B cell (primary cell): ENCODE measurements at regions not wholly inside any gene's neighbourhood (a gene's known extent, or its start where the extent isn't known, plus 50 kb on each side); places are given as distances from the start of the nearest gene placed in this dataset.

Experiments
- ATAC-seq: fragments of 200-7000 bp; cut with Tn5 transposase; one replicate; pipeline ENCODE4 v1.10.0; 2021; ENCODE audit warnings: low read depth, mild to moderate bottlenecking, moderate number of reproducible peaks, moderate library complexity
- CTCF ChIA-PET: fragments of 350-600 bp; sonication (Branson Sonifier 250); formaldehyde crosslinking; loops from one replicate; lab custom pipeline; 2021; ENCODE audit warnings: antibody characterized with exemption, inconsistent platforms; lab: Charles Lee
- POLR2A ChIA-PET: fragments of 350-600 bp; sonication (Branson Sonifier 250); formaldehyde crosslinking; loops from one replicate; lab custom pipeline; 2021; ENCODE audit warnings: antibody characterized with exemption; lab: Charles Lee
- DNase-seq: peaks from one replicate; pipeline ENCODE4 v3.0.0; 2013
- H2AFZ ChIP-seq: 2 replicates; pipeline ENCODE4 v1.6.1; 2012; ENCODE audit warnings: mild to moderate bottlenecking, low read depth, low read length; ENCODE audit not compliant: insufficient read depth, poor library complexity, severe bottlenecking
- H3K27ac ChIP-seq, 2 donors: 1 replicate in 1 of 2; 2 replicates in 1 of 2; pipeline ENCODE4 v1.5.1; 2012 to 2013; ENCODE audit warnings: low read length in 2 of 2, mild to moderate bottlenecking in 2 of 2, moderate library complexity in 1 of 2
- H3K27me3 ChIP-seq, 4 experiments: fragments of 200-600 bp in 1 of 4; sonication (generic) in 1 of 4; replicated peaks in 1 of 4; 1 replicate in 2 of 4; 2 replicates in 2 of 4; pipeline versions ENCODE4 v1.6.1 to v1.7.0; 2013 to 2016; ENCODE audit warnings: low read length in 3 of 4, mild to moderate bottlenecking in 2 of 4, mixed read lengths in 1 of 4, moderate library complexity in 1 of 4; ENCODE audit not compliant: insufficient read depth in 4 of 4, control insufficient read depth in 3 of 4; ENCODE audit errors: control extremely low read depth in 1 of 4
- H3K36me3 ChIP-seq, 2 experiments: replicated peaks in 1 of 2; 1 replicate in 1 of 2; 2 replicates in 1 of 2; pipeline versions ENCODE4 v1.6.1 to v1.7.1; 2013; ENCODE audit warnings: low read length in 1 of 2; ENCODE audit not compliant: insufficient read depth in 2 of 2, control insufficient read depth in 1 of 2; ENCODE audit errors: control extremely low read depth in 1 of 2, extremely low read depth in 1 of 2
- H3K4me1 ChIP-seq, 2 donors: fragments of 200-600 bp in 1 of 2; sonication (generic) in 1 of 2; 1 replicate in 1 of 2; 2 replicates in 1 of 2; pipeline versions ENCODE4 v1.5.1 to v1.6.1; 2013 to 2017; ENCODE audit warnings: low read length in 2 of 2; ENCODE audit not compliant: control insufficient read depth in 2 of 2, insufficient read depth in 2 of 2
- H3K4me2 ChIP-seq: replicated peaks from 2 replicates; pipeline ENCODE3; 2012; ENCODE audit warnings: mild to moderate bottlenecking, low read depth, low read length; ENCODE audit not compliant: poor library complexity, severe bottlenecking
- H3K4me3 ChIP-seq, 5 experiments: fragments of 200-600 bp in 1 of 5; sonication (generic) in 1 of 5; 1 replicate in 3 of 5; 2 replicates in 2 of 5; pipeline versions ENCODE4 v1.5.1 to v1.7.0; 2011 to 2016; ENCODE audit warnings: low read length in 4 of 5, mild to moderate bottlenecking in 4 of 5, low read depth in 2 of 5, control low read depth in 1 of 5, moderate library complexity in 1 of 5; ENCODE audit not compliant: insufficient read depth in 1 of 5; ENCODE audit errors: control extremely low read depth in 1 of 5, extremely low read depth in 1 of 5
- H3K79me2 ChIP-seq: fragments of 200-600 bp; sonication (generic); one replicate; pipeline ENCODE4 v1.6.0; 2016; ENCODE audit warnings: low read length; ENCODE audit not compliant: control insufficient read depth, insufficient read depth
- H3K9ac ChIP-seq: fragments of 200-600 bp; sonication (generic); 2 replicates; pipeline ENCODE4 v1.6.1; 2017; ENCODE audit warnings: mild to moderate bottlenecking, low read length, moderate library complexity
- H3K9me3 ChIP-seq, 3 donors: one replicate each; pipeline versions ENCODE4 v1.6.1 to v1.7.1; 2013; ENCODE audit warnings: low read length in 2 of 3; ENCODE audit not compliant: control insufficient read depth in 2 of 3, insufficient read depth in 1 of 3; ENCODE audit errors: control extremely low read depth in 1 of 3
- H4K20me1 ChIP-seq: 2 replicates; pipeline ENCODE4 v1.6.0; 2012; ENCODE audit warnings: mild to moderate bottlenecking, low read length; ENCODE audit not compliant: insufficient read depth, control insufficient read depth, poor library complexity, severe bottlenecking
- H3K27ac Mint-ChIP-seq: one replicate; pipeline ENCODE4 v1.8.0; 2021; ENCODE audit warnings: mixed read lengths
- H3K27me3 Mint-ChIP-seq: one replicate; pipeline ENCODE4 v1.8.0; 2021; ENCODE audit warnings: mixed read lengths
- H3K4me1 Mint-ChIP-seq: one replicate; pipeline ENCODE4 v1.8.0; 2021; ENCODE audit warnings: mixed read lengths
- H3K4me3 Mint-ChIP-seq: one replicate; pipeline ENCODE4 v1.8.0; 2021; ENCODE audit warnings: mixed read lengths
- H3K9me3 Mint-ChIP-seq: one replicate; pipeline ENCODE4 v1.8.0; 2022; ENCODE audit warnings: mixed read lengths; ENCODE audit not compliant: insufficient read depth
- EZH2 ChIP-seq: IDR thresholded peaks from 2 replicates; pipeline ENCODE4 v1.6.1; 2012; ENCODE audit warnings: borderline replicate concordance, low read depth, mild to moderate bottlenecking, moderate library complexity, low read length; ENCODE audit not compliant: insufficient read depth, poor library complexity, severe bottlenecking
- WGBS: methylation state at CpG from one replicate; pipeline ENCODE4 v1.1.5; 2013; ENCODE audit warnings: missing lambda C conversion rate; ENCODE audit not compliant: insufficient coverage; 5-methylcytosine and 5-hydroxymethylcytosine counted together
- intact Hi-C: fragments of 100-400 bp; cut with micrococcal nuclease; formaldehyde crosslinking; loops from one replicate; pipeline ENCODE4 v1.10.0; 2022
- TF ChIP-seq, protein P1 (sequence below): fragments of 200-600 bp; IDR thresholded peaks from one replicate; pipeline ENCODE4 v1.8.0; 2022; ENCODE audit warnings: antibody characterized with exemption, mild to moderate bottlenecking

DNA sequence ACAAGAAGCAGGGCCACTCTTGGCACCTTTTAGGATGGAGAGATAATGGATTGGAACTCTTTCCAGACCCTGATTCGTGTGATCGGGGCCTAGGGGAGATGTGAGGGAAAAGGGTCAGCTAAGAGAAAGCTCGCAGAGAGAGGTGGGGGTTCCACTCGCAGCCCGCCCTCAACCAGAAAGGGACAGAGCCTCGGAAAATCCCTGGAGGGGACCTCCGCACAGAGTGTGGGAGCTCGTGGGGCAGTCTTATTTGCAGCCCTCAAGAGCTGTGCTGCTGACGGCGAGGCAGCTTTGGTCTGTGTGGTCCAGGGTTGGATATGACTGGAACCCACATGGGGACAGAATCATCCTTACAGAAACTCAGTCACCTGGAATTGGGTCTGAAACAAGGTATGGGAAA is 184.3 kb upstream of the PMEPA1 start:
- Mint-ChIP-seq H3K4me3 (no peak overlapping the region), H3K9me3 (no peaks in the 10 kb centered on the region), H3K27ac (no peak overlapping the region), H3K4me1 (no peaks in the 10 kb centered on the region), H3K27me3 (peaks cover 27% of the 10 kb centered on the region)
- CTCF ChIA-PET, result no interaction called here
- H3K79me2 ChIP-seq, result no peaks in the 10 kb centered on the region
- intact Hi-C loops, result no loop called here
- H2AFZ ChIP-seq, result no peak overlapping the region
- H3K4me2 ChIP-seq, result no peak overlapping the region
- H3K9ac ChIP-seq, result no peak overlapping the region
- POLR2A ChIA-PET, result no interaction called here
- H3K27ac ChIP-seq, result no peak overlapping the region
- no peaks in the 10 kb centered on the region for H3K36me3 ChIP-seq
- 97% methylated on average over 10 of the region's 10 CpGs for WGBS
- H3K4me1 ChIP-seq, result no peaks in the 10 kb centered on the region
- H3K4me3 ChIP-seq, result no peak overlapping the region
- H3K9me3 ChIP-seq, result peaks cover 0 to 2% (median 0%) of the 10 kb centered on the region in 3 donors
- ATAC-seq (no peak), DNase-seq (no peak)
- no peaks in the 10 kb centered on the region for H4K20me1 ChIP-seq
- H3K27me3 ChIP-seq, result peaks cover 0 to 15% (median 1%) of the 10 kb centered on the region in 4 experiments
- TF ChIP-seq EZH2, result no peak
- TF ChIP-seq, protein P1, sequence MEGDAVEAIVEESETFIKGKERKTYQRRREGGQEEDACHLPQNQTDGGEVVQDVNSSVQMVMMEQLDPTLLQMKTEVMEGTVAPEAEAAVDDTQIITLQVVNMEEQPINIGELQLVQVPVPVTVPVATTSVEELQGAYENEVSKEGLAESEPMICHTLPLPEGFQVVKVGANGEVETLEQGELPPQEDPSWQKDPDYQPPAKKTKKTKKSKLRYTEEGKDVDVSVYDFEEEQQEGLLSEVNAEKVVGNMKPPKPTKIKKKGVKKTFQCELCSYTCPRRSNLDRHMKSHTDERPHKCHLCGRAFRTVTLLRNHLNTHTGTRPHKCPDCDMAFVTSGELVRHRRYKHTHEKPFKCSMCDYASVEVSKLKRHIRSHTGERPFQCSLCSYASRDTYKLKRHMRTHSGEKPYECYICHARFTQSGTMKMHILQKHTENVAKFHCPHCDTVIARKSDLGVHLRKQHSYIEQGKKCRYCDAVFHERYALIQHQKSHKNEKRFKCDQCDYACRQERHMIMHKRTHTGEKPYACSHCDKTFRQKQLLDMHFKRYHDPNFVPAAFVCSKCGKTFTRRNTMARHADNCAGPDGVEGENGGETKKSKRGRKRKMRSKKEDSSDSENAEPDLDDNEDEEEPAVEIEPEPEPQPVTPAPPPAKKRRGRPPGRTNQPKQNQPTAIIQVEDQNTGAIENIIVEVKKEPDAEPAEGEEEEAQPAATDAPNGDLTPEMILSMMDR, result no peak

DNA sequence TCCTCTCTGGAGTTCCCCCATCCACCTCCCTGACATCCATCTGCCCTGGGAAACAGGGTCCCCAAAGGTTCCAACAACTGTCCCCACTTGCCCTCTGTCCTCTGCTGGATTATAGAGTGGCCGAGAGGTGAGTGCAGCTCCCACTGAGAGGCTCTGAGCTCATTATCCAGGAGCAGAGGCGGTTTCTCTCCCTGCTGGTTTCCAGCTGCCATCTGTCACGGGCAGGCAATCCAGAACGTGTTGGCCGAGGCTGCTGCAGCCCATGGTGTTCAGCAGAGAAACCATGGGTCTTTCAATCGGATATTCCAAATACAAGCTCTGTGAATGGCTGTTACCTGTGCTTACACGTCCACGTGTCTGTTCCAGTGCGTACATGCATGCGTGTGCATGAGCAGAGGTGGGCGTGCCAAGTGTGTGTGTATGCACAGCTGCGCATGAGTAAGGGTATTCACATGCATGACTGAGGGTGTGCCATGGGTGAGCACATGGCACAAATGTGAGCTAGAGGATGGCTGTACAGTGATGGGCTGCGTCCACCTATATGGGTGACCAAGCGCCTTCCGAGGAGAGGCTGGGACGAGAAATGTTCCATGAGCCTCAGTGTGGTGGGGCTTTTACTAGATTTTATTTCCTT is 183.7 kb upstream of the PMEPA1 start:
- Histone ChIP-seq H3K27me3 (peaks cover 0 to 15% (median 1%) of the 10 kb centered on the region in 4 experiments), H3K27ac (no peak overlapping the region), H4K20me1 (no peaks in the 10 kb centered on the region), H3K4me3 (no peak overlapping the region), H3K4me1 (no peaks in the 10 kb centered on the region), H3K9ac (no peak overlapping the region), H3K9me3 (peaks cover 0 to 2% (median 0%) of the 10 kb centered on the region in 3 donors), H2AFZ (no peak overlapping the region), H3K79me2 (no peaks in the 10 kb centered on the region), H3K36me3 (no peaks in the 10 kb centered on the region), H3K4me2 (no peak overlapping the region)
- Mint-ChIP-seq H3K4me3 (no peak overlapping the region), H3K9me3 (no peaks in the 10 kb centered on the region), H3K27me3 (peaks cover 27% of the 10 kb centered on the region), H3K4me1 (no peaks in the 10 kb centered on the region), H3K27ac (no peak overlapping the region)
- CTCF ChIA-PET, result no interaction called here
- TF ChIP-seq, protein P1, result no peak
- TF ChIP-seq EZH2, result no peak
- ATAC-seq, result no peak
- intact Hi-C loops, result no loop called here
- 86% methylated on average over 13 of the region's 16 CpGs for WGBS
- no peak for DNase-seq
- POLR2A ChIA-PET, result no interaction called here
